Heart right ventricle (tissue), 16 donors: ENCODE measurements at regions not wholly inside any gene's neighbourhood (a gene's known extent, or its start where the extent isn't known, plus 50 kb on each side); places are given as distances from the start of the nearest gene placed in this dataset.

Source experiments
- ATAC-seq, 8 donors: fragments of 200-7000 bp; cut with Tn5 transposase; one replicate each; pipeline ENCODE4 v1.9.1; 2020; ENCODE audit warnings: mild to moderate bottlenecking in 8 of 8, moderate library complexity in 8 of 8, moderate number of reproducible peaks in 1 of 8
- DNase-seq, 2 donors: peaks; one replicate each; pipeline ENCODE4 v3.0.0-alpha.2; 2020
- H3K27ac ChIP-seq, 10 donors: fragments of 200-600 bp; sonication (generic) in 2 of 10; one replicate each; pipeline versions ENCODE4 v1.5.0 to v1.8.0; 2020 to 2022; ENCODE audit warnings: mild to moderate bottlenecking in 3 of 10
- H3K27me3 ChIP-seq, 7 donors: fragments of 200-600 bp; one replicate each; pipeline ENCODE4 v1.8.0; 2021 to 2022; ENCODE audit warnings: mild to moderate bottlenecking in 2 of 7
- H3K36me3 ChIP-seq, 9 donors: fragments of 200-600 bp; sonication (generic) in 1 of 9; one replicate each; pipeline versions ENCODE4 v1.5.0 to v1.8.0; 2020 to 2022; ENCODE audit warnings: mild to moderate bottlenecking in 2 of 9
- H3K4me1 ChIP-seq, 9 donors: fragments of 200-600 bp; sonication (generic) in 1 of 9; one replicate each; pipeline versions ENCODE4 v1.5.0 to v1.8.0; 2020 to 2022; ENCODE audit warnings: mild to moderate bottlenecking in 4 of 9
- H3K4me3 ChIP-seq, 10 donors: fragments of 200-600 bp; sonication (generic) in 2 of 10; one replicate each; pipeline versions ENCODE4 v1.5.0 to v1.8.0; 2020 to 2022; ENCODE audit warnings: mild to moderate bottlenecking in 7 of 10, moderate library complexity in 2 of 10
- H3K9me3 ChIP-seq, 11 donors: fragments of 200-600 bp in 10 of 11; sonication (generic) in 2 of 11; one replicate each; pipeline versions ENCODE4 v1.5.0 to v1.8.0; 2013 to 2022; ENCODE audit warnings: mild to moderate bottlenecking in 2 of 11, control low read depth in 1 of 11, moderate library complexity in 1 of 11
- WGBS, 2 donors: extraction: QIAGEN DNeasy Blood & Tissue Kit; methylation state at CpG; one replicate each; pipeline ENCODE4 v1.1.7; 2013; ENCODE audit warnings: inconsistent platforms in 1 of 2; 5-methylcytosine and 5-hydroxymethylcytosine counted together
- intact Hi-C, 10 donors: fragments of 100-400 bp; cut with DNase I; formaldehyde crosslinking; loops; one replicate each; pipeline versions ENCODE4 v1.11.1 to v1.14.2; 2022
- TF ChIP-seq, protein P1 (sequence below), 9 donors: fragments of 200-600 bp; sonication (generic) in 2 of 9; IDR thresholded peaks; one replicate each; pipeline versions ENCODE4 v1.5.0 to v1.8.0; 2021 to 2022; ENCODE audit warnings: antibody characterized with exemption in 9 of 9, mild to moderate bottlenecking in 5 of 9, moderate library complexity in 1 of 9
- donor health status: Arrhythmogenic right ventricular cardiomyopathy.
- donor health status: ischemic (EF 13 %, LVEDD 7.1; RV severe dilation, severe dysfunction).
- donor health status: healthy with polysubstance abuse.
- donor health status: DM: no; HTN: yes; CAD: no.
- donor health status: DM: no; HTN: no; CAD: no.
- donor health status: ischemic (EF 25% LVEDD 6.9; RV normal size, moderate dysfunction).
- donor health status: ischemic (EF 25% LVEDD 5.7; RV mildly dilated, moderate dysfunction).
- donor health status: healthy.
- donor health status: DM: yes; HTN: yes; CAD: no.
- donor health status: Ischemic cardiomyopathy.
- donor health status: ischemic (EF 35%, LVEDD 5.7; RV mildly dilated, moderate dysfunction).
- donor health status: nonischemic (EF 11% LVEDD 7.7; RV severe dilation, severe dysfunction).
- donor health status: DM: yes; HTN: yes; CAD: no.
- donor health status: PGD.
- donor health status: ischemic (EF 29% LVEDD 5.4; RV normal size, mild dysfunction).
- donor health status: nonischemic (EF 23%, LVEDD 6.1; RV moderate dilation, normal function).

DNA sequence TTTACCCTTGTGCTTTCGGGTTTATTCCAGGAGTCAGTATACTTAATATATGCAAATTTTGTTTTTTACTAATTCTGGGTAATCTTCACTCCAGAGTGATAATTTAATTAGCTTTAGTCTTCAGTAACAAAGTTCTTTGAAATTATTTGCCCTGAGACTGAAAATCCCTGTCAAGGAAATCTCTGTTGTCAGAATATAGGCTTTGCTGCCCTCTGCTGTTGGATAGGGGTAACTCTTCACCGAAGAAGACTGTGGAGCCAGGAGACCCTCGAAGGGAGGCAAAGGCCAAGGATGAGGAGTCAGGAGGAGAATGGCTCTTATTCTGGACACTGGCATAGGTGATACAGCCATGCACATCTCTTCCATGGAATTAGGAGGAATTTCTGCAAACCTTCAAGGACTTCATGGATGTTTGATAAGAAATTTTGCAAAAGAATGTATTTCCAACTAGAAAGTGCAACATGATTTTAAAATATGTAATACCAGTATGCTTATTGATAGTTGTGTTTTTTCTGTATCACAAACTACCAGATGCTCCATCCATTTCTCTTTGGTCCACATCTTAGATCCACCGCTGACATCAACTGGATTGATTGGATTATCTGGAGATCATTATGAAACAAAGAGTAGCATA, 182.3 kb downstream of the RDH14 start:
- no peaks in the 10 kb centered on the region for H3K36me3 ChIP-seq
- 44 to 45% methylated on average over 4 of the region's 4 CpGs for WGBS, 2 donors
- H3K4me1 ChIP-seq: peaks cover 0 to 3% (median 0%) of the 10 kb centered on the region in 9 donors
- no peak overlapping the region for H3K4me3 ChIP-seq
- DNase-seq: peak in 1 of 2 donors; percentile 9
- TF ChIP-seq, protein P1, sequence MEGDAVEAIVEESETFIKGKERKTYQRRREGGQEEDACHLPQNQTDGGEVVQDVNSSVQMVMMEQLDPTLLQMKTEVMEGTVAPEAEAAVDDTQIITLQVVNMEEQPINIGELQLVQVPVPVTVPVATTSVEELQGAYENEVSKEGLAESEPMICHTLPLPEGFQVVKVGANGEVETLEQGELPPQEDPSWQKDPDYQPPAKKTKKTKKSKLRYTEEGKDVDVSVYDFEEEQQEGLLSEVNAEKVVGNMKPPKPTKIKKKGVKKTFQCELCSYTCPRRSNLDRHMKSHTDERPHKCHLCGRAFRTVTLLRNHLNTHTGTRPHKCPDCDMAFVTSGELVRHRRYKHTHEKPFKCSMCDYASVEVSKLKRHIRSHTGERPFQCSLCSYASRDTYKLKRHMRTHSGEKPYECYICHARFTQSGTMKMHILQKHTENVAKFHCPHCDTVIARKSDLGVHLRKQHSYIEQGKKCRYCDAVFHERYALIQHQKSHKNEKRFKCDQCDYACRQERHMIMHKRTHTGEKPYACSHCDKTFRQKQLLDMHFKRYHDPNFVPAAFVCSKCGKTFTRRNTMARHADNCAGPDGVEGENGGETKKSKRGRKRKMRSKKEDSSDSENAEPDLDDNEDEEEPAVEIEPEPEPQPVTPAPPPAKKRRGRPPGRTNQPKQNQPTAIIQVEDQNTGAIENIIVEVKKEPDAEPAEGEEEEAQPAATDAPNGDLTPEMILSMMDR (IDR thresholded peaks at IDR 0.05): peak; percentile 54 to 88 (median 79)
- no peak overlapping the region for H3K27ac ChIP-seq
- peak in 3 of 8 donors; percentile 42 to 66 (median 42) for ATAC-seq
- H3K27me3 ChIP-seq: peaks cover 0 to 26% (median 10%) of the 10 kb centered on the region in 7 donors
- intact Hi-C loops: loop anchor here in 9 of 10 donors (1.0 to 10.0 kb wide), 9 partner anchors 186 to 1891 kb away; no protein-coding TSS in a partner anchor
- H3K9me3 ChIP-seq: no peaks in the 10 kb centered on the region

DNA sequence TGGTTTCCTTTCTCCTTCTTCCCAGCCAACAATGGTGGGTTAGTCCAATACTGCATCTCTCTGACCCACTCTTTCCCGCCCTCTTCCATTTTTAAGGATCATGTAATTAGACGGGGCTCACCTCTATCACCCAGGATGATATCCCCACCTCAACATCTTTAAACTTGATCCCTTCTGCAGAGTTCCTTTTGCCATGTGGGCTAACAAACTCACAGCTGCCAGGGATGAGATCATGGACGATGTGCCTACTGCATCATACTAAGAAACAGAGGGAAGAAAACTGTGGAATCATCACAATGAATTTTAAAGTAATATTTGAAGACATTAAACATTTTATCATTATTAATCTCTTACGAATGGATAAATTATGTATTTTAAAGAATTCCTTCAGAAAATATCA, 183.5 kb downstream of the RDH14 start:
- WGBS, 2 donors: 82 to 92% methylated on average over 4 of the region's 4 CpGs
- Histone ChIP-seq H3K27ac (no peak overlapping the region), H3K9me3 (no peaks in the 10 kb centered on the region), H3K27me3 (peaks cover 0 to 20% (median 10%) of the 10 kb centered on the region in 7 donors), H3K36me3 (no peaks in the 10 kb centered on the region), H3K4me3 (no peak overlapping the region), H3K4me1 (peaks cover 0 to 3% (median 0%) of the 10 kb centered on the region in 9 donors)
- TF ChIP-seq, protein P1 (IDR thresholded peaks at IDR 0.05): no peak
- intact Hi-C loops: loop anchor here in 7 of 10 donors (2.0 to 10.0 kb wide), 7 partner anchors 185 to 1890 kb away; no protein-coding TSS in a partner anchor
- no peak for DNase-seq
- no peak for ATAC-seq

DNA sequence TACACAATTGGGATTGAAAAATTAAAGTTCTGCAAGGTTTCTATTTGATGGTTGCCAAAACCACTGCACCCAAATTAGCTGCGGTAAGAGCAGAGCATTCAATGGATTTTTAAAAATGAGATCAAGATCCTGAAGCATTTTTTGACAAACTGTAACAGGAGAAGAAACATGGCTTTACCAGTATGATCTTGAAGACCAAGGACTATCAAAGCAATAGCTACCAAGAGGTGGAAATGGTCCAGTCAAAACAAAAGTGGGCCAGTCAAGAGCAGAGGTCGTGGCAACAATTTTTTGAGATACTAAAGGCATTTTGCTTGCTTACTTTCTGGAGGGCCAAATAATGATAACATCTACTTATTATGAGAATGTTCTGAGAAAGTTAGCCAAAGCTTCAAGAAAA, 186.8 kb downstream of the RDH14 start:
- peaks cover 0 to 3% (median 0%) of the 10 kb centered on the region in 9 donors for H3K4me1 ChIP-seq
- H3K27ac ChIP-seq: no peak overlapping the region
- H3K27me3 ChIP-seq: peaks cover 0 to 6% (median 4%) of the 10 kb centered on the region in 7 donors
- TF ChIP-seq, protein P1 (IDR thresholded peaks at IDR 0.05): no peak
- H3K36me3 ChIP-seq: no peaks in the 10 kb centered on the region
- DNase-seq (no peak), ATAC-seq (no peak)
- WGBS, 2 donors: 74 to 75% methylated on average over 2 of the region's 2 CpGs
- no peak overlapping the region for H3K4me3 ChIP-seq
- no peaks in the 10 kb centered on the region for H3K9me3 ChIP-seq
- intact Hi-C loops: loop anchor here in 2 of 10 donors (5.0 to 10.0 kb wide), 2 partner anchors 526 to 649 kb away; no protein-coding TSS in a partner anchor

DNA sequence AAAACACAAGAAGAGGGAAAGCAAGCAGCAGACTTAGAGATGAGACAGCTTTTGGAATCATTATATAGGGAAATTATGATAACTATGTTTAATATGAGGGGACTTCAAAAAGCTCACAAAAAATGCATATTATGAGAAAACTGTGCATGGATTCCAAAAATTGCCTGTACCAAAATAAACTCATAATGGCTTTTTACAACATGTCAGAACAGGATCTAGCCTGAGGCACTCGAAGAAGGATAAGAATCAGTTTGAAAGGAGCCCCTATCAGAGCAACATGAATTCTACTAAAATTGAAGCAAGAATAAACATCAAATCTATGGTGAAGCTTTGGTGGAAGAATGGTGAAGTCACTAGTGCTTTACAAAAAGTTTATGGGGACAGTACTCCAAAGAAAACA, 187.4 kb downstream of the RDH14 start:
- TF ChIP-seq, protein P1 (IDR thresholded peaks at IDR 0.05): no peak
- ATAC-seq (no peak), DNase-seq (no peak)
- WGBS, 2 donors: 73 to 86% methylated on average over 1 of the region's 1 CpG
- H3K36me3 ChIP-seq: no peaks in the 10 kb centered on the region
- no peak overlapping the region for H3K4me3 ChIP-seq
- no peak overlapping the region for H3K27ac ChIP-seq
- intact Hi-C loops: loop anchor here in 2 of 10 donors (5.0 to 10.0 kb wide), 2 partner anchors 526 to 648 kb away; no protein-coding TSS in a partner anchor
- H3K9me3 ChIP-seq: no peaks in the 10 kb centered on the region
- H3K4me1 ChIP-seq: peaks cover 0 to 3% (median 0%) of the 10 kb centered on the region in 9 donors
- peaks cover 0 to 4% (median 0%) of the 10 kb centered on the region in 7 donors for H3K27me3 ChIP-seq
